HEK293 (cell line): ENCODE measurements at regions not wholly inside any gene's neighbourhood (a gene's known extent, or its start where the extent isn't known, plus 50 kb on each side); places are given as distances from the start of the nearest gene placed in this dataset.

ENCODE experiments used
- CTCF ChIA-PET: fragments of 350-600 bp; formaldehyde crosslinking; extraction: SDS; loops from one replicate; lab custom pipeline; 2021; ENCODE audit warnings: antibody characterized with exemption; lab: Yijun Ruan, JAX
- POLR2A ChIA-PET: fragments of 300-600 bp; formaldehyde crosslinking; extraction: SDS; loops from one replicate; lab custom pipeline; 2020; ENCODE audit warnings: antibody characterized with exemption, inconsistent platforms; lab: Yijun Ruan, JAX
- H3K27ac ChIP-seq: fragments of 200-500 bp; sonication (Bioruptor generic); 2 replicates; pipeline ENCODE4 v1.5.1; 2014; ENCODE audit warnings: low read depth, low read length, control low read depth, inconsistent platforms; ENCODE audit errors: extremely low read depth
- H3K36me3 ChIP-seq, 2 experiments: fragments of 200-500 bp in 1 of 2; sonication (Bioruptor generic) in 1 of 2; 1 replicate in 1 of 2; 2 replicates in 1 of 2; pipeline ENCODE4 v1.5.1; 2014 to 2017; ENCODE audit warnings: inconsistent platforms in 2 of 2, low read length in 2 of 2; ENCODE audit not compliant: control insufficient read depth in 2 of 2, insufficient read depth in 1 of 2
- H3K4me1 ChIP-seq: fragments of 200-500 bp; sonication (Bioruptor generic); 2 replicates; pipeline ENCODE4 v1.5.1; 2014; ENCODE audit warnings: mild to moderate bottlenecking, low read length, inconsistent platforms; ENCODE audit not compliant: control insufficient read depth, insufficient read depth
- H3K4me3 ChIP-seq: 2 replicates; pipeline ENCODE4 v1.5.1; 2011; ENCODE audit warnings: low read depth, mild to moderate bottlenecking, control low read depth, low read length, moderate library complexity
- H3K9me3 ChIP-seq: fragments of 200-500 bp; sonication (Bioruptor generic); 2 replicates; pipeline ENCODE4 v1.5.1; 2014; ENCODE audit warnings: low read depth, low read length, inconsistent platforms; ENCODE audit not compliant: control insufficient read depth, insufficient read depth
- EGR2 ChIP-seq: fragments of 450-650 bp; formaldehyde crosslinking; IDR thresholded peaks from 2 replicates; pipeline ENCODE4 v1.5.1; 2016; ENCODE audit warnings: low read depth, missing biosample characterization, missing genetic modification characterization
- KLF8 ChIP-seq: fragments of 450-650 bp; formaldehyde crosslinking; IDR thresholded peaks from 2 replicates; pipeline ENCODE4 v1.5.1; 2016; ENCODE audit warnings: missing biosample characterization, missing genetic modification characterization
- TRIM28 ChIP-seq: IDR thresholded peaks from 2 replicates; pipeline ENCODE4 v1.6.1; 2011; ENCODE audit warnings: low read length, control low read depth, borderline replicate concordance
- ZBTB20 ChIP-seq: fragments of 450-650 bp; formaldehyde crosslinking; IDR thresholded peaks from 2 replicates; pipeline ENCODE4 v1.5.1; 2016; ENCODE audit warnings: missing biosample characterization, missing genetic modification characterization
- ZIC2 ChIP-seq: fragments of 450-650 bp; formaldehyde crosslinking; IDR thresholded peaks from 2 replicates; pipeline ENCODE4 v1.5.1; 2016; ENCODE audit warnings: missing biosample characterization, missing genetic modification characterization
- ZNF184 ChIP-seq: fragments of 450-650 bp; IDR thresholded peaks from 2 replicates; pipeline ENCODE4 v1.5.1; 2018; ENCODE audit warnings: missing biosample characterization, mild to moderate bottlenecking, missing genetic modification characterization
- ZNF211 ChIP-seq: fragments of 450-650 bp; formaldehyde crosslinking; IDR thresholded peaks from 2 replicates; pipeline ENCODE4 v1.5.1; 2016; ENCODE audit warnings: low read depth, missing biosample characterization, missing genetic modification characterization
- ZNF404 ChIP-seq: fragments of 450-650 bp; formaldehyde crosslinking; IDR thresholded peaks from 2 replicates; pipeline ENCODE4 v1.5.1; 2017; ENCODE audit warnings: missing biosample characterization, missing genetic modification characterization
- ZNF416 ChIP-seq: fragments of 450-650 bp; formaldehyde crosslinking; IDR thresholded peaks from 2 replicates; pipeline ENCODE4 v1.5.1; 2016; ENCODE audit warnings: missing biosample characterization, missing genetic modification characterization
- ZNF561 ChIP-seq: fragments of 450-650 bp; IDR thresholded peaks from 2 replicates; pipeline ENCODE4 v1.5.1; 2018; ENCODE audit warnings: missing biosample characterization, missing genetic modification characterization, borderline replicate concordance
- ZNF654 ChIP-seq: fragments of 450-650 bp; formaldehyde crosslinking; IDR thresholded peaks from 2 replicates; pipeline ENCODE4 v1.5.1; 2016; ENCODE audit warnings: low read depth, missing biosample characterization, missing genetic modification characterization
- ZNF830 ChIP-seq: fragments of 450-650 bp; IDR thresholded peaks from 2 replicates; pipeline ENCODE4 v1.5.0; 2018; ENCODE audit warnings: missing biosample characterization, missing genetic modification characterization, low read depth, mild to moderate bottlenecking, moderate library complexity
- ZNF837 ChIP-seq: fragments of 450-650 bp; formaldehyde crosslinking; IDR thresholded peaks from 2 replicates; pipeline ENCODE4 v1.5.1; 2016; ENCODE audit warnings: missing biosample characterization, missing genetic modification characterization
- TF ChIP-seq, protein P1 (sequence below): fragments of 450-650 bp; formaldehyde crosslinking; IDR thresholded peaks from 2 replicates; pipeline ENCODE4 v1.5.1; 2016; ENCODE audit warnings: missing biosample characterization, missing genetic modification characterization

DNA sequence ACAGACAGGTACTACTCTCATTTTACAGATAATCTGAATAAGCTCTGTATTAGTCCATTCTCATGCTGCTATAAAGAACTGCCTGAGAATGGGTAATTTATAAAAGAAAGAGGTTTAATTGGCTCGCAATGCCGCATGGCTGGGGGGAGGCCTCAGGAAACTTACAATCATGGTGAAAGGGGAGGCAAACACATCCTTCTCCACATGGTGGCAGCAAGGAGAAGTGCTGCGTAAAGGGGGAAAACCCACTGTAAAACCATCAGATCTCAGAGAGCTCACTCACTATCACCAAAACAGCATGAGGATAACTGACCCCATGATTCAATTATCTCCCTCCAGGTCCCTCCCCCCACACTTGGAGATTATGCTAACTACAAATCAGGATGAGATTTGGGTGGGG lies 254.4 kb downstream of the KCNE4 start:
- POLR2A ChIA-PET: no interaction called here
- CTCF ChIA-PET: interaction anchor here (0.6 to 1.7 kb wide), 5 partner anchors 13 to 335 kb away, joined by 3 read pairs; no protein-coding TSS in a partner anchor
- Histone ChIP-seq H3K27ac (no peak overlapping the region), H3K9me3 (no peaks in the 10 kb centered on the region), H3K4me1 (no peaks in the 10 kb centered on the region), H3K36me3 (no peaks in the 10 kb centered on the region), H3K4me3 (no peak overlapping the region)
- TF ChIP-seq ZNF561: 0 out of 2 replicates have a peak, but pooled peaks have one; percentile 26
- 0 out of 2 replicates have a peak, but pooled peaks have one; percentile 15 for TF ChIP-seq ZNF654 (tag by site-specific recombination)
- 0 out of 2 replicates have a peak, but pooled peaks have one; percentile 26 for TF ChIP-seq TRIM28
- TF ChIP-seq ZNF184 (tag by site-specific recombination): no peak
- no peak for TF ChIP-seq ZNF837 (tag by site-specific recombination)
- no peak for TF ChIP-seq ZNF416 (tag by site-specific recombination)
- no peak for TF ChIP-seq KLF8 (tag by site-specific recombination)

DNA sequence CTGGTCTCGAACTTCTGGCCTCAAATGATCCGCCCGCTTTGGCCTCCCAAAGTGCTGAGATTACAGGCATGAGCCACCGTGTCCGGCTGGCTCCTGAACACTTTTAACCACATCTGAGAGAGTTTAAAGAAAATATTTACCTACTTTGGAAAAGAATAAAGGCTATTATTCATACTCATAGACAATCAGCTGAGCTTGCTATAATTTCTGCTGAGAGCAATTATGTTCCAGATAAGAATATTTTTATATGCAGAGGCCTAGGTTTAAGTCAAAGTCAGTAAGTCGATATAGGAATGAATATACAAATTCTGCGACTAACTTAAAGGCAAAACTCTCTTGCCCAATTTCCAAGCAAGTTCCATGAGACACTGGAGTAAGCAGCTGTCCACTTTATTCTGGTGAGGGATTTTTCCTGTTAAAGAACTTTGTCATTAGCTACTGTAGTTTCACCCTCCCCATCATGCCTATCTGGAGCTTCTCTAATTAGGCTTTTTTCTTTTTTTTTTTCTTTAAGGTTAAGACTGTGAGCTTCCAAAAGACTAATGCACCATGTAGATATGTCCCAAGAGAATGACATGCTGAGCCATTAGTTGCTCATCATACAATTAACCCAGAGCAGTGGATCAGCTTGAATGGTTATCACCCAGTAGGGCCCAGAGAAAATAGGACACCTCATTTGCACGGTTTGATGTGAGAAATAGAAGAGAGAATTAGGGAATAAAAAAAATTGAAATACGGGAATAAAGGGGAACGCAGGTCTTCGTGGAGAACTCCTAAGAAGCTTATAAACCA lies 260.1 kb downstream of the KCNE4 start:
- Histone ChIP-seq H3K36me3 (no peaks in the 10 kb centered on the region), H3K9me3 (no peaks in the 10 kb centered on the region), H3K27ac (no peak overlapping the region), H3K4me1 (no peaks in the 10 kb centered on the region), H3K4me3 (no peak overlapping the region)
- ChIA-PET POLR2A (no interaction called here), CTCF (interaction anchor here (0.8 to 1.0 kb wide), 2 partner anchors 15 to 340 kb away, joined by 3 read pairs; no protein-coding TSS in a partner anchor)
- no peak for TF ChIP-seq ZNF211 (tag by site-specific recombination)

DNA sequence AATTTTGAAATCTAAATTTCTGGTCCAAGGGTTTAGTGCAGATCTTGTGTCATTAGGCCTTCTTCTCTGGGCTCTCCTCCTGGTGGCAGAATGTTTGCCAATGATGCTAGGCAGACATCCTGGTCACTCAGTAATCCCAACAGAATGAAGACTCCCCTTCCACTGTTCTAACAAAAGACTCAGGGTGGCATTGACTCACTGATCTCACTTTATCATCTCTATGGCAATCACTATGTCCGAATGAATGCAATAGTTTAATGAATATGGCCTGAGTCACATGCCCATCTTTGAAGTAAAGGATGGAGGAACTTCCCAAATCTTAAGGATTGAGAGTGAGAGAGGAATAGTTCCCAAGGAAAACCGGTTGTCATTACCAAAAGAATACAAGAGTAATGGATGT lies 261.1 kb downstream of the KCNE4 start:
- CTCF ChIA-PET: no interaction called here
- TF ChIP-seq ZNF830 (tag by site-specific recombination) (no peak), ZIC2 (tag by site-specific recombination) (no peak), ZNF404 (no peak)

DNA sequence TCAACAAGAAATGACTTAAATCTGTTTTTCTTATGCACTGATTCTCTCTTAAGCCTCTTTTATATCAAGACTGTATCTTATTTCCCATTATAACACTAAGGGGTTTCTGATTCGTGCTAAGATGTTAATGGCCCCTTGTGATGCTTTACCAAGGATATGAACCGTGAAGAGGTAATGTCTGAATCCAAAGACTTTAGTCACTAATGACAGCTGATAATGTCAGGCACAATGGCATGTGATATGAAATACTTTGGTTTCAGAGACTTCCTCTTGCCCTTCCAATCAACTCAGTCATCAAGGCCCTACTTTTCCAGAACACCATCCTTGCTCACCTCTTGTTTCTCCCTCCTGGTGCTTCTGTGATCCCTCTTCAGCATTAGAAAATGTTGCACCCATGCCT lies 262.8 kb downstream of the KCNE4 start:
- H3K36me3 ChIP-seq: no peaks in the 10 kb centered on the region
- no peaks in the 10 kb centered on the region for H3K4me1 ChIP-seq
- POLR2A ChIA-PET: no interaction called here
- H3K4me3 ChIP-seq: no peak overlapping the region
- CTCF ChIA-PET: no interaction called here
- H3K27ac ChIP-seq: no peak overlapping the region
- TF ChIP-seq, protein P1, sequence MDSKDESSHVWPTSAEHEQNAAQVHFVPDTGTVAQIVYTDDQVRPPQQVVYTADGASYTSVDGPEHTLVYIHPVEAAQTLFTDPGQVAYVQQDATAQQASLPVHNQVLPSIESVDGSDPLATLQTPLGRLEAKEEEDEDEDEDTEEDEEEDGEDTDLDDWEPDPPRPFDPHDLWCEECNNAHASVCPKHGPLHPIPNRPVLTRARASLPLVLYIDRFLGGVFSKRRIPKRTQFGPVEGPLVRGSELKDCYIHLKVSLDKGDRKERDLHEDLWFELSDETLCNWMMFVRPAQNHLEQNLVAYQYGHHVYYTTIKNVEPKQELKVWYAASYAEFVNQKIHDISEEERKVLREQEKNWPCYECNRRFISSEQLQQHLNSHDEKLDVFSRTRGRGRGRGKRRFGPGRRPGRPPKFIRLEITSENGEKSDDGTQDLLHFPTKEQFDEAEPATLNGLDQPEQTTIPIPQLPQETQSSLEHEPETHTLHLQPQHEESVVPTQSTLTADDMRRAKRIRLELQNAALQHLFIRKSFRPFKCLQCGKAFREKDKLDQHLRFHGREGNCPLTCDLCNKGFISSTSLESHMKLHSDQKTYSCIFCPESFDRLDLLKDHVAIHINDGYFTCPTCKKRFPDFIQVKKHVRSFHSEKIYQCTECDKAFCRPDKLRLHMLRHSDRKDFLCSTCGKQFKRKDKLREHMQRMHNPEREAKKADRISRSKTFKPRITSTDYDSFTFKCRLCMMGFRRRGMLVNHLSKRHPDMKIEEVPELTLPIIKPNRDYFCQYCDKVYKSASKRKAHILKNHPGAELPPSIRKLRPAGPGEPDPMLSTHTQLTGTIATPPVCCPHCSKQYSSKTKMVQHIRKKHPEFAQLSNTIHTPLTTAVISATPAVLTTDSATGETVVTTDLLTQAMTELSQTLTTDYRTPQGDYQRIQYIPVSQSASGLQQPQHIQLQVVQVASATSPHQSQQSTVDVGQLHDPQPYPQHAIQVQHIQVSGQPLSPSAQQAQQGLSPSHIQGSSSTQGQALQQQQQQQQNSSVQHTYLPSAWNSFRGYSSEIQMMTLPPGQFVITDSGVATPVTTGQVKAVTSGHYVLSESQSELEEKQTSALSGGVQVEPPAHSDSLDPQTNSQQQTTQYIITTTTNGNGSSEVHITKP (tag by site-specific recombination): no peak
- TF ChIP-seq ZBTB20 (no peak), EGR2 (tag by site-specific recombination) (no peak)
- no peaks in the 10 kb centered on the region for H3K9me3 ChIP-seq

More for the DNA sequence above, 261.1 kb downstream of the KCNE4 start:
- POLR2A ChIA-PET: no interaction called here
- no peak overlapping the region for H3K27ac ChIP-seq
- no peak overlapping the region for H3K4me3 ChIP-seq
- H3K36me3 ChIP-seq: no peaks in the 10 kb centered on the region
- H3K4me1 ChIP-seq: no peaks in the 10 kb centered on the region
- no peaks in the 10 kb centered on the region for H3K9me3 ChIP-seq
